KMS-11 (cell line): ENCODE measurements at regions not wholly inside any gene's neighbourhood (a gene's known extent, or its start where the extent isn't known, plus 50 kb on each side); places are given as distances from the start of the nearest gene placed in this dataset.

ENCODE experiments used
- H2AFZ ChIP-seq: fragments of 200-600 bp; sonication (generic); 2 replicates; pipeline ENCODE4 v1.6.1; 2016; ENCODE audit warnings: antibody characterized with exemption, mixed run types, low read depth
- H3K27ac ChIP-seq: fragments of 200-600 bp; sonication (generic); 2 replicates; pipeline ENCODE4 v1.6.1; 2016; ENCODE audit warnings: mild to moderate bottlenecking, mixed run types
- H3K27me3 ChIP-seq: fragments of 200-600 bp; sonication (generic); 2 replicates; pipeline ENCODE4 v1.6.1; 2017; ENCODE audit warnings: mild to moderate bottlenecking, low read depth, mixed run types, moderate library complexity; ENCODE audit not compliant: insufficient read depth
- H3K36me3 ChIP-seq: fragments of 200-600 bp; sonication (generic); 2 replicates; pipeline ENCODE4 v1.6.1; 2017; ENCODE audit warnings: mild to moderate bottlenecking, mixed run types; ENCODE audit not compliant: insufficient read depth
- H3K4me1 ChIP-seq: fragments of 200-600 bp; sonication (generic); 2 replicates; pipeline ENCODE4 v1.6.1; 2016; ENCODE audit warnings: mild to moderate bottlenecking, low read depth, mixed run types; ENCODE audit not compliant: poor library complexity, severe bottlenecking
- H3K4me2 ChIP-seq: fragments of 200-600 bp; sonication (generic); 2 replicates; pipeline ENCODE4 v1.7.0; 2016; ENCODE audit warnings: mild to moderate bottlenecking, mixed run types
- H3K4me3 ChIP-seq: fragments of 200-600 bp; sonication (generic); IDR thresholded peaks from 2 replicates; pipeline ENCODE4 v1.6.1; 2017; ENCODE audit warnings: low read depth, low read length, mixed read lengths; ENCODE audit not compliant: insufficient read depth
- H3K79me2 ChIP-seq: fragments of 200-600 bp; sonication (generic); 2 replicates; pipeline ENCODE4 v1.6.1; 2016; ENCODE audit warnings: low read depth, mixed run types; ENCODE audit not compliant: insufficient read depth
- H3K9ac ChIP-seq: fragments of 200-600 bp; sonication (generic); 2 replicates; pipeline ENCODE4 v1.6.1; 2016; ENCODE audit warnings: mild to moderate bottlenecking, mixed run types
- H4K20me1 ChIP-seq: fragments of 200-600 bp; sonication (generic); 2 replicates; pipeline ENCODE4 v1.6.1; 2016; ENCODE audit warnings: mild to moderate bottlenecking, mixed run types; ENCODE audit not compliant: insufficient read depth
- TF ChIP-seq, protein P1 (sequence below): fragments of 200-600 bp; sonication (generic); conservative IDR thresholded peaks from 2 replicates; pipeline ENCODE4 v1.6.1; 2017; ENCODE audit warnings: low read depth, mild to moderate bottlenecking, antibody characterized with exemption, low read length, moderate library complexity, mixed read lengths

DNA sequence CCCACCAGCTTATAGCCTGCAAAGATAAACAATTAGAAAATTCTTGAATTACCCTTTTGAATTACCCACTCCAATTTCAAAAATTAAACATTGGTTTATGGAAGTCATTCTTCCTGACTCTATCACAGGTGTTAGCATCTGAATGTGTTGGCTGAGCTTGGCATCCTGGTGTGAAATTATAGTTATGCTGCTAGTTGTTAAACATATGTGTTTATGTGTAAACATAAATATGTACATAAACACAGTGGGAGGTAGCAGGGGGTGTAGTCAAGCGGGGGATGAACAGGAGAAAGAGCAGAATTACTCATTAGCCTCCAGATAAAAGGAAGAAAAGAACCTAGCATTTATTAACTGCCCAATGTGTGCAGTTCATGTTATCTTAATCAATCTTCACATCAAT is 530.2 kb downstream of the MCTP2 start:
- no peak overlapping the region for H3K27ac ChIP-seq

DNA sequence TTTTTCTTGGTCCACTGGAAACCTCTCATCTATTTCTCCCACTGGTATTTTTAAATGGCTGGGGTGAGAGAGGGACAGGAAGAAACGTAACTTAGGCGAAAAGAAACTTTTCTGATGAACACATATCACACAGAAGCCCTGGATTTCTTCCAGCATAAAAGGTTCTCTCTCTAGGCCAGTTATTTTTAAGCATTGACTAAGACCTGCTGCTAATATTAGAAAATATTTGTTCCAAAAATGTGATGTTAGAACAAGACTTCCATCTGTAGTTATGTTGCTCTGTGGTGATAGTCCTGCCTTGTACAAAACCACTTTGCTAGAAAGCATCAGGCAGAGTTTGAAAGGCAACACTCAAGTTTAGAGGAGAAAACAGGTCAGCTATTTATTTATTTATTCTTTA is 537.7 kb downstream of the MCTP2 start:
- Histone ChIP-seq H3K4me3 (no peak overlapping the region), H3K4me2 (no peak overlapping the region), H2AFZ (no peak overlapping the region), H3K27me3 (no peaks in the 10 kb centered on the region), H3K27ac (no peak overlapping the region), H4K20me1 (no peaks in the 10 kb centered on the region), H3K79me2 (no peaks in the 10 kb centered on the region), H3K9ac (no peak overlapping the region), H3K4me1 (no peaks in the 10 kb centered on the region), H3K36me3 (no peaks in the 10 kb centered on the region)
- TF ChIP-seq, protein P1, sequence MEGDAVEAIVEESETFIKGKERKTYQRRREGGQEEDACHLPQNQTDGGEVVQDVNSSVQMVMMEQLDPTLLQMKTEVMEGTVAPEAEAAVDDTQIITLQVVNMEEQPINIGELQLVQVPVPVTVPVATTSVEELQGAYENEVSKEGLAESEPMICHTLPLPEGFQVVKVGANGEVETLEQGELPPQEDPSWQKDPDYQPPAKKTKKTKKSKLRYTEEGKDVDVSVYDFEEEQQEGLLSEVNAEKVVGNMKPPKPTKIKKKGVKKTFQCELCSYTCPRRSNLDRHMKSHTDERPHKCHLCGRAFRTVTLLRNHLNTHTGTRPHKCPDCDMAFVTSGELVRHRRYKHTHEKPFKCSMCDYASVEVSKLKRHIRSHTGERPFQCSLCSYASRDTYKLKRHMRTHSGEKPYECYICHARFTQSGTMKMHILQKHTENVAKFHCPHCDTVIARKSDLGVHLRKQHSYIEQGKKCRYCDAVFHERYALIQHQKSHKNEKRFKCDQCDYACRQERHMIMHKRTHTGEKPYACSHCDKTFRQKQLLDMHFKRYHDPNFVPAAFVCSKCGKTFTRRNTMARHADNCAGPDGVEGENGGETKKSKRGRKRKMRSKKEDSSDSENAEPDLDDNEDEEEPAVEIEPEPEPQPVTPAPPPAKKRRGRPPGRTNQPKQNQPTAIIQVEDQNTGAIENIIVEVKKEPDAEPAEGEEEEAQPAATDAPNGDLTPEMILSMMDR: no peak

More for the DNA sequence above, 530.2 kb downstream of the MCTP2 start:
- Histone ChIP-seq H3K4me3 (no peak overlapping the region), H3K9ac (no peak overlapping the region), H2AFZ (no peak overlapping the region), H3K4me2 (no peak overlapping the region), H3K79me2 (no peaks in the 10 kb centered on the region), H3K4me1 (no peaks in the 10 kb centered on the region), H4K20me1 (no peaks in the 10 kb centered on the region), H3K36me3 (no peaks in the 10 kb centered on the region), H3K27me3 (no peaks in the 10 kb centered on the region)
- TF ChIP-seq, protein P1: no peak

DNA sequence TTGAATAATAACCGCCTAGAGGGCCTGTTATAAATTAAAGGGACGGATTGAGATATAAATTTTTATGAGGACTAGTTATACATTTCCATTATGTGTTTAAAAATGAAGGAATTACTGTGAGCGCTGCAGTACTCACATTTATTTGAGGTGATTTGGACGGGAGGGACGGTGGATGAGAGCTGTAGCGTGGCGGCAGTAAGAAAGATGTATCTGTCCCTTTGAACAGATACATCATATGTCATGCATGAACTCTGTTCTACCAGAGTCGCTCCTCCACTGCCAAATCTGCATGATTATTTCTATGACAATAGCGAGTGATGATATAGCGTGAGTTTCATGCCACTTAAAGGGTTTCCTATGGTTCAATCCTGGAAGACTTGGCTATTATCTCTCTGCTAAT is 538.8 kb downstream of the MCTP2 start:
- Histone ChIP-seq H3K4me1 (no peaks in the 10 kb centered on the region), H3K36me3 (no peaks in the 10 kb centered on the region), H3K4me2 (no peak overlapping the region), H3K79me2 (no peaks in the 10 kb centered on the region), H3K27me3 (no peaks in the 10 kb centered on the region), H2AFZ (no peak overlapping the region), H4K20me1 (no peaks in the 10 kb centered on the region), H3K4me3 (no peak overlapping the region), H3K27ac (no peak overlapping the region), H3K9ac (no peak overlapping the region)
- TF ChIP-seq, protein P1: no peak

DNA sequence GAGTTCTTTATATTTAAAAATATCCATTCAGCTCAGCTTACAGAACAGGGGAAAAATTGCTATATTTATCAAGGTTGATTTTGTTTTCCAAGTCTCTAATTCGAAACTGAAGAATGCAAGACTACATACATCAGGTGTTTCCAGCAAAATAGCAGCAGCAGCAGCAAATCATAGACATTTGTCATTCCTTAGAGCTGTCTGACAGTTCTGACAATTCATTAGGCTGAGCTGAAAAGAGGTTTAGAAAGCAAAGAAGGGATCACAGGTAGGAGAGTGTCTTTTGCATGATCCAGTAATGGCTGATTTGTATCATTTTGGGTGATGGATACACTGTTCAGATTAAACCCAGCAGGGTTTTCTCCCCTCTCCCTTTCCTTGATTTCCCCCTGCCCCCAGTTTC is 545.7 kb downstream of the MCTP2 start:
- H3K4me3 ChIP-seq: no peak overlapping the region

More for the DNA sequence above, 545.7 kb downstream of the MCTP2 start:
- TF ChIP-seq, protein P1: no peak
- Histone ChIP-seq H3K4me2 (no peak overlapping the region), H3K27ac (no peak overlapping the region), H3K79me2 (no peaks in the 10 kb centered on the region), H3K27me3 (no peaks in the 10 kb centered on the region), H3K36me3 (no peaks in the 10 kb centered on the region), H3K4me1 (no peaks in the 10 kb centered on the region), H3K9ac (no peak overlapping the region), H2AFZ (no peak overlapping the region), H4K20me1 (no peaks in the 10 kb centered on the region)
